AG04449 (cell line): ENCODE measurements at regions not wholly inside any gene's neighbourhood (a gene's known extent, or its start where the extent isn't known, plus 50 kb on each side); places are given as distances from the start of the nearest gene placed in this dataset.
A peak's percentile ranks its signal among the peaks of the same experiment; 100 is the strongest.

Experiments
- CTCF ChIA-PET: fragments of 350-600 bp; formaldehyde crosslinking; extraction: SDS; loops from one replicate; lab custom pipeline; 2021; ENCODE audit warnings: antibody characterized with exemption; lab: Yijun Ruan, JAX
- POLR2A ChIA-PET: fragments of 400-600, 350-600 bp; formaldehyde crosslinking; extraction: SDS; loops from one replicate; lab custom pipeline; 2020; ENCODE audit warnings: antibody characterized with exemption, inconsistent platforms; lab: Yijun Ruan, JAX
- DNase-seq: peaks from one replicate; pipeline ENCODE4 v3.0.0-alpha.2; 2010; ENCODE audit warnings: low read depth, low spot score
- H3K4me3 ChIP-seq: 2 replicates; pipeline ENCODE4 v1.5.1; 2011; ENCODE audit warnings: low read depth, mild to moderate bottlenecking, control low read depth, low read length
- CTCF ChIP-seq: IDR thresholded peaks from one replicate; pipeline ENCODE4 v1.5.1; 2011; ENCODE audit warnings: mild to moderate bottlenecking, moderate library complexity, low read length, control low read depth, inconsistent platforms; ENCODE audit not compliant: insufficient read depth; ENCODE audit errors: missing control alignments

- no peak for DNase-seq
- no peak for TF ChIP-seq CTCF
- POLR2A ChIA-PET: no interaction called here
- no peak overlapping the region for H3K4me3 ChIP-seq
- CTCF ChIA-PET: interaction anchor here (1.5 to 2.9 kb wide), 2 partner anchors 10 to 136 kb away, joined by 3 to 11 read pairs; no protein-coding TSS in a partner anchor
Measured at GRCh38 chr10:47160261-47160908, 139.6 kb upstream of the GDF10 start.

DNA sequence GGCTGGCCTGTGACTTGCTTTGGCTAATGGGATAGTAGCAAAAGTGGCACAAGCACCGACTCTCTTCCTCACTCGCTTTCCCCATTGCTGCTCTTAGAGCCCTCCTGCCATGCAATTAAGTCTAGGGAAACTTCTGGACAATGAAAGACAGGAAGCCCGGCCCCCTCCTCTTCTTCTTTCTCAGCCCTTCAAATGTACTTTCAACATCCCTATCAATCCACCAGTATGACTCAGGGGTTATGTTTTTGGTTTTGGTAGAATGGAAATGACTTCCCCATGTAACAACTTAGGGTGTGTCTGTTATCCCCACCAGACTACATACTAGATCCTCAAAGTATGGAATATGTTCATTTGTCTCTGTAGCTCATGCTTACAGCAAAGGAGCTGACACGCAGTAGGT lies 139.0 kb upstream of the GDF10 start:
- CTCF ChIA-PET: interaction anchor here (2.9 kb wide), 1 partner anchor 10 kb away, joined by 11 read pairs; no protein-coding TSS in a partner anchor
- POLR2A ChIA-PET: no interaction called here
- DNase-seq: no peak
- no peak overlapping the region for H3K4me3 ChIP-seq
- TF ChIP-seq CTCF: no peak

GRCh38 chr10:47161465-47161864 lies 138.5 kb upstream of the GDF10 start:
- TF ChIP-seq CTCF: no peak
- no peak for DNase-seq
- H3K4me3 ChIP-seq: no peak overlapping the region
- ChIA-PET POLR2A (no interaction called here), CTCF (interaction anchor here (1.5 to 2.9 kb wide), 2 partner anchors 11 to 24 kb away, joined by 3 to 11 read pairs; no protein-coding TSS in a partner anchor)

- POLR2A ChIA-PET: no interaction called here
- no peak for TF ChIP-seq CTCF
- DNase-seq: peak; percentile 70
- CTCF ChIA-PET: no interaction called here
- no peak overlapping the region for H3K4me3 ChIP-seq
Measured at GRCh38 chr10:47164126-47164799, 135.7 kb upstream of the GDF10 start.

DNA sequence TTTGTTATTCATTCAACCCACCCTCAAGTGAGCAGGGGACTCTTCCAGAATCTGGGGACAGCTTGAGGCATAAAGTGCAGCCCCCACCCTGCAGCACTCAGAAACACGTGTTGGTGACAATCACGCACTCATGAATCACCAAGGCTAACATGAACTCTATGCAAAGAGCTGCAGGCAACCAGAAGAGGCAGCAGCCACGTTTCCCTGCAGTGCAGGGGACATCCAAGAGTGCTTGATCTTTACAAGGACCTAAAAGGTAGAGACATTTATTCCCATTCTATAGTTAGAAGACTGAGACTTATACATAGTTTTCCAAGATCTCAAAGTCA lies 135.2 kb upstream of the GDF10 start:
- H3K4me3 ChIP-seq: no peak overlapping the region
- ChIA-PET CTCF (no interaction called here), POLR2A (no interaction called here)
- no peak for DNase-seq
- no peak for TF ChIP-seq CTCF

DNA sequence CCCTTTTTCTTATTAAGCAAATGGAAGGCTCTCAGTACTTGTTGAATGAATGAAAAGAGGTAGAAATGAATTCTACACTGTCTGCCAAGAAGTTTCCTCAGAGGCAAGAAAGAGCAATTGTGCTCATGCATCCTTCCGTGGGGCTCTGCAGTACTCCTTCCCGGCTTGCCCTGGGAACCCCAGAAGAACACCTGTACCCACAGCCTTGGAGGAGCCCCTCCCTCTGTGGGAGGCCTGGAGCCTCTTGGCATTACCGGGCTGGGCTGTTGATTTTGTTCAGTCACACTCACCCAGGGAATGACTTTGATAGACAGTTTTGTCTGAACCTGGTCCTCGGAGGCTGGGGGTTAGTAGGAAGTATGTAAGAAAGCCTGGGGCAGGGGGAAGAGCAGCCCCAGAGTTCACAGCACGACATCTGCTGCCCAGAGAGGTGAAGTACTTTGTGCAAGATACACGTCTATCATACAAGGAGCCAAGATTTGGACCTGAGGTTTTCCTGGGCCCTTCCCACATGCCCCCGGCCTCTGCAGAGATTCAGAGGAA lies 134.8 kb upstream of the GDF10 start:
- no peak for DNase-seq
- ChIA-PET POLR2A (interaction anchor here (2.4 kb wide), 1 partner anchor 28 kb away, joined by 7 read pairs; no protein-coding TSS in a partner anchor), CTCF (interaction anchor here (1.2 kb wide), 1 partner anchor 9 kb away, joined by 5 read pairs; no protein-coding TSS in a partner anchor)
- TF ChIP-seq CTCF: no peak
- H3K4me3 ChIP-seq: no peak overlapping the region; the same call in 1 of the 2 replicates
